T-helper 2 cell (primary cell): ENCODE measurements at regions not wholly inside any gene's neighbourhood (a gene's known extent, or its start where the extent isn't known, plus 50 kb on each side); places are given as distances from the start of the nearest gene placed in this dataset.

Experiments used
- DNase-seq, 5 experiments: peaks; one replicate each; pipeline versions ENCODE4 v3.0.0 to v3.0.0-alpha.2; 2012 to 2022

DNA sequence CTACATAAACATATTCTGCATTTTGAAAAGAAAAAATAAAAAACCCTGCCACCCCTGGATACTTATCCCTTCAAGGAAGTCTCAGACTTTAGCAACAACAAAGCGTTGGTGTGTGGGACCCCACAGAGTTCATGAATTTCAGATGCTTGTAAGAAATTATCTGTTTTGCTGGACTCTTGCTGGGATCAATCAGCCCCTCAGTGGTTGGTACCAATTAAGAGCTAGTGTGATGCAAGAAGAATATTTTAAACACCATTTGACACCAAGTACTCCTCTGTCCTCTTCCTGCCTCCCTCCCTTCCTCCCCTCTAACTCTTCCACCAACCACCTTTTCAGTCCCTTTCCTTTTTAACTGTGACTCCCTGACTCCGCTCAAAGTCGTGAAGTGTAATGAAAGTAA is 51.5 kb downstream of the SST start:
- DNase-seq: no peak

DNA sequence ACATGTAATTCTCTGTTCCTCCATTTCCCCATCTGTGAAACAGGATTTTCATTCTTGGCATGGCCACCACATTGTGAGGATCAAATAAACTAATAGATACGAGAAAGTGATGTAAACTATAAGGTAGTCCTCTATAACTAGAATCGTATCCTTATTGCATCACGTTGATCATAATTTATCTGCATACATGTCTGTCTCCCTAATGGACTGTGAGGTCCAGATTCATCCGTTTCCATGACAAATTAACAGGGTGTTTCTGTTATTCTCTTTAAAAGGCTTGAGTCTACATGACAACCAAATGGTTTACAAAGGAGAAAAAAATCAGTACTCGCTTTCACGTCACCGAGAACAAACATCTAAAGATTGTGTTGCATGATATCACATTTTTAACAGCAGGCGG is 53.0 kb downstream of the SST start:
- DNase-seq: no peak

- peak in 4 of 5 experiments; percentile 8 to 62 (median 16) for DNase-seq
Measured at GRCh38 chr3:187616307-187616972, 53.8 kb downstream of the SST start.

DNA sequence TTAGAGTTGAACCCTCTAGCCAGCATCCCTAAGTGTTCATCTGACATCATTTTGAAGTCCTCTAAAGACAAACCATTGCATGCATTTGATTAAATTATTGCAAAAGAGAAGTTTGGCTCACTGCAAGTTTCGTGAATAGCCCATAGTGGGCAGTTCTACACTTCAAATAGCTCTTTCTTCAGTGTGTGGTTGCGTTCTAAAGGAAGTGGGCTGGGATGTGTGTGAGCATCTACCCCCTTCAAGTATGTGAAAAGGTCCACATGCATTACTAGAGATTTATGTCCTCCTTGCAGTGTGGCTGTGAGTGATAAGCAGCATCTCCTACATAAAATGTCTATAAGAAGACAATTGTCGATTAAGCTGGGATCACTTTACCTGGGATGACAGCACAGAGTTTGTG is 54.6 kb downstream of the SST start:
- peak in 1 of 5 experiments; percentile 4 for DNase-seq

DNA sequence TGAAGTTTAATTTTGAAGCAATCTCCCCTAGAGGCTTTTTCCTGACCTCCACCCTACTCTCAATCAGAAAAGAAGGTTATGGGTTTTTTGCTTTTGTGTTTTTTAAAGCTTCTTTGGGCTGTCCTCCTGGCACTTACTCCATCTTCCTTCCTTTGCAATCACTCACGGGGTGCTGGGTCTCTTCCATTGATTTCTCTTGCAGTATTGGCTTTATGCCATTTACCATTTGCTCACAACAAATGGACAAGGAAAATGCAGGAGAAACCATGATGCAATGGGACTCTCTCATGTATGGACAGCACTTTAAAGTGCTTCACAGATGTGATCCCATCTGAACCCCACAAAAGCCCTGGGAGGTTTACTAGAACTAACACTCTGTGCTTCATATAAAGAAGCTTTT is 57.5 kb downstream of the SST start:
- no peak for DNase-seq

GRCh38 chr3:187610981-187611511 is 59.1 kb downstream of the SST start:
- no peak for DNase-seq

DNA sequence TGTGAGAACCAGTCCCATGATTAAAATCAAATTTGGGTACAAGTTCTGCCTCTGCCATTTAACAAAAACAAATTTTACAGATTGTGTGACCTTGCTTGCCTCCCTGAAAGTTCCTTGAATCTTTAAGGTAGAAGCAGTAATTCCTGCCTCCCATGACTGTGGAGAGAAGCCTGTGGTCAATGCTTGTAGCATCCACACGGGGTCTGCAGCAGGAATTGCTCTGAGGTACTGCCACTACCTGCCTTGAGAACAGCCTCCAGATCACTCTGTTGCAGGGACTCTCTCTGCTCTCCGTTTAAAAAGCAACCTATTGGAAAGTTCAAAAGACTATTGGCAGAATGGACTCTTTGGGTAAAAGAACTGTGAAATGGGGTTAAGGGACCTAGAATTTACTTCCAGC is 75.9 kb downstream of the SST start:
- no peak for DNase-seq

GRCh38 chr3:187593451-187593850 is 76.7 kb downstream of the SST start:
- DNase-seq: no peak

- no peak for DNase-seq
Measured at GRCh38 chr3:187590861-187591576, 79.2 kb downstream of the SST start.

- DNase-seq: no peak
Measured at GRCh38 chr3:187587076-187587475, 83.1 kb downstream of the SST start.

DNA sequence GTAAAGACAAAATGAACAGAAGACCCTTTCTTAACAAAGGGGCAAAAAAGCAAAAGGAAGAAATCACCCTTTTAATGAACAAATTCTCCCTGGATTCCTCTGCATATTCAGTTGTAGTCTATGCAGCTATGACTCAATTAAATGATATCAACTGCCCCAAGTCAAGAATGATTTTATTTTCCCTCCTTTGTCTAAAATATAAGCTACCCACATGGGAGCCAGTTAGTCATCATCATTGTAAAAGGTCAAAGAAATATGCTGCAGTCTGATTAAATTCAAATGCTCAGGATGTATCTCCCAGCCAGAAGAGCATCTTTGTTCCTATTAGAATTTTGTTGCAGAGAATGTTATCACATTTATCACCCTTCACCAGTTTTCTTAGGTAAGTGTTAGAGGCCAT is 84.0 kb downstream of the SST start:
- no peak for DNase-seq

- DNase-seq: no peak
Measured at GRCh38 chr3:187572441-187572840, 97.8 kb downstream of the SST start.

DNA sequence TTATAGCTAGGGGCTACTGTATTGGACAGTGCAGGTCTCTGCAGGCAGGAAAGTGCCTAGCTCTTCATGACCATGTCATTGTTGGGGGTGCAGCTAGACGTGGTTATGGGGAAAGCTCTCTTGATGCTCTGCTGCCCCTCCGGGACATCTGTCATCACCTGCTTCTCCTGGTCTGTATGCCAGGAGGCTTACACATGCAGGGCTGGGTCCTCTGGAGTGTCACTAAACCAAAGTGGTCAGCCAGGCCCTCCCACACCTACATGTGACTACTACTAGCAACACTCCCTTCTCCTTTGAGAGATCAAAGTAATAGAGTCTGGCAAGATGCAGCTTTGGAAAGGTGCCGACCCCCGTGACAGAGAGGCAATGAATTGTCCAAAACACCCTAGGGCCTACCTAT is 98.5 kb downstream of the SST start:
- no peak for DNase-seq

GRCh38 chr3:187570776-187571175 is 99.4 kb downstream of the SST start:
- DNase-seq: no peak

DNA sequence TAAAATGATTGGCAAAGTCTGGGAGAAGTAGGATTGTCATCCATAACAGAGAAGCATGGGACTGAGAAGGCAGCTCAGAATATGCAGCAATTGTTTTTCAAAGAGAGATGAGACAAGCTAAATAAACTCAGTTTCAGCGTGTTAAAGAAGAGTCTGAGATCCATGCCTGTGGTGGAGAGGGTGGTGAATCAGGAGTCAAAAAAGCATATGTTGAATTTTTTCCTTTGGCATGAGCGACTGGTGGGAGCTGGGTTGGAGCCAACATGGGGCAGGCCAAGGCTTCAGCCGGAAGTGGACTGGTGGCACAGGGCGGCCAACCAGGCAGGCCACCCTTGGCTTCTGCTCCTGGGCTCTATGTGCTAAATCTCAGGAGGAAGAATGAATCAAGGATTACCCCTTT is 102.0 kb downstream of the SST start:
- no peak for DNase-seq

GRCh38 chr3:187567661-187568121 is 102.5 kb downstream of the SST start:
- DNase-seq: no peak

GRCh38 chr3:187567021-187567420 is 103.2 kb downstream of the SST start:
- DNase-seq: no peak

GRCh38 chr3:187565701-187566100 is 104.5 kb downstream of the SST start:
- no peak for DNase-seq

GRCh38 chr3:187558990-187559389 is 111.2 kb downstream of the SST start:
- DNase-seq: no peak

DNA sequence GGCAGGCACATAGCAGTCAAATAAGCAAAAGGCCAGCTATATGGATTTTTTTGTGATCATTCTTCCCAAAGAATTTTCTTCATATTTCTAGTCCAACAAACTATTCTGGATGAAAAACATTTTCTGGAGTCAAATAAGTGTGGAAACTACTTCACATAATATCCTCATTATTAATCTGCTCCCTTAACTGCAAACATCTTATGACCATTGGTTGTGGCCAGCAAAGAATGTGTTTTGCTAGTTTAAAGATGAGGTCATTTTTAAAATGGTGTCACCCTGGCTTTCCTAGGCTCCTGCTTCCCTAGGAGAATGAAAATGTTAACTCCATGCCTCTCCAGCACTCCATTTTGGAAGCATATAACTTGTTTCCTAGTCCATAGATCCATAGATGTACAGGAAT is 118.8 kb downstream of the SST start:
- DNase-seq: no peak

DNA sequence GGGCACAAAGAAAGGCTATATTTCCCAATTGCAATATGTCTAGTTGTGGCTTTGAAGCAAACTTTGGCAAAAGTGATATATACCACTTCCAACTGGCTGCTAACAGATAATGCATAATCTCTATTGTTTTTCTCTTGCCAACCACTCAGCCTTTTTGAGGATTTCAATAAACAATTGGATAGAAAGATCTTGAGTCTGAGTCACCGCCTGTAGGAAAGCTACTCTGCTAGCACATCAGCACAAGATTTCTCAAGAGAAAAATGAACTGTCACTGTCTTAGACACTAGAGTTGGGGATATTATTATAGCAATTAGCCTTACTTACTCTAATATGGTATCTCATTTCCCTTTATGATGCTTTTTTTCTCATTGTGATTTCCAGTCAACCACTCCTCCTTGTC is 119.7 kb downstream of the SST start:
- no peak for DNase-seq

GRCh38 chr3:187545366-187545765 is 124.8 kb downstream of the SST start:
- no peak for DNase-seq

GRCh38 chr3:187544326-187544725 is 125.9 kb downstream of the SST start:
- no peak for DNase-seq

- no peak for DNase-seq
Measured at GRCh38 chr3:187540847-187541246, 129.3 kb downstream of the SST start.
